ENCODE measurements at regions not wholly inside any gene's neighbourhood (a gene's known extent, or its start where the extent isn't known, plus 50 kb on each side); places are given as distances from the start of the nearest gene placed in this dataset.

DNA sequence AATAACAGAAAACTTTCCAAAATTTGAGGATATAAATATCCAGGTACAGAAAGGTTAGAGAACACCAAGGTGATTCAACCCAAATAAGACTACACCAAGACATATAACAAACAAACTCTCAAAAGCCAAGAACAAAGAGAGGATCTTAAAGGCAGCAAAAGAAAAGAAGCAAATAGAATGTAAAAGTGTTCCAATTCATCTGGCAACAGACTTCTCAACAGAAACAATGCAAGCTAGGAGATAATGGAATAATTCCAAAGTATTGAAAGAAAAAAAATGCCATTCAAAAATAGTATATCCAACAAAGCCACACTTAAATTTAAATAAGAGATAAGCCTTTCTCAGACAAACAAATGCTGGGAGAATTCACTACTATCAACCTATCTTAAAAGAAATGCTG lies 153.0 kb upstream of the FAT3 start:
- TF ChIP-seq, protein P1, sequence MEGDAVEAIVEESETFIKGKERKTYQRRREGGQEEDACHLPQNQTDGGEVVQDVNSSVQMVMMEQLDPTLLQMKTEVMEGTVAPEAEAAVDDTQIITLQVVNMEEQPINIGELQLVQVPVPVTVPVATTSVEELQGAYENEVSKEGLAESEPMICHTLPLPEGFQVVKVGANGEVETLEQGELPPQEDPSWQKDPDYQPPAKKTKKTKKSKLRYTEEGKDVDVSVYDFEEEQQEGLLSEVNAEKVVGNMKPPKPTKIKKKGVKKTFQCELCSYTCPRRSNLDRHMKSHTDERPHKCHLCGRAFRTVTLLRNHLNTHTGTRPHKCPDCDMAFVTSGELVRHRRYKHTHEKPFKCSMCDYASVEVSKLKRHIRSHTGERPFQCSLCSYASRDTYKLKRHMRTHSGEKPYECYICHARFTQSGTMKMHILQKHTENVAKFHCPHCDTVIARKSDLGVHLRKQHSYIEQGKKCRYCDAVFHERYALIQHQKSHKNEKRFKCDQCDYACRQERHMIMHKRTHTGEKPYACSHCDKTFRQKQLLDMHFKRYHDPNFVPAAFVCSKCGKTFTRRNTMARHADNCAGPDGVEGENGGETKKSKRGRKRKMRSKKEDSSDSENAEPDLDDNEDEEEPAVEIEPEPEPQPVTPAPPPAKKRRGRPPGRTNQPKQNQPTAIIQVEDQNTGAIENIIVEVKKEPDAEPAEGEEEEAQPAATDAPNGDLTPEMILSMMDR (IDR thresholded peaks at IDR 0.05): no peak
- TF ChIP-seq POLR2A (IDR thresholded peaks at IDR 0.05): no peak
